ENCODE measurements at regions not wholly inside any gene's neighbourhood (a gene's known extent, or its start where the extent isn't known, plus 50 kb on each side); places are given as distances from the start of the nearest gene placed in this dataset.

GRCh38 chr4:14842964-14843630 is 159.2 kb upstream of the CPEB2 start:
- TF ChIP-seq CTCF (IDR thresholded peaks at IDR 0.05), result no peak
- no peaks in the 10 kb centered on the region for H3K36me3 Mint-ChIP-seq (ENCODE audit: unreplicated experiment)
- H3K4me3 Mint-ChIP-seq (ENCODE audit: unreplicated experiment), result no peak overlapping the region
- H3K9me3 Mint-ChIP-seq (ENCODE audit: unreplicated experiment), result peaks cover 5% of the 10 kb centered on the region
- DNase-seq (ENCODE audit: extremely low spot score, unreplicated experiment), result no peak
- H3K27me3 Mint-ChIP-seq (ENCODE audit: unreplicated experiment), result peaks cover 11% of the 10 kb centered on the region
- H3K27ac Mint-ChIP-seq (ENCODE audit: unreplicated experiment), result no peak overlapping the region
- peaks cover 3% of the 10 kb centered on the region for H3K4me1 Mint-ChIP-seq (ENCODE audit: unreplicated experiment)

GRCh38 chr4:14844061-14844460 is 158.2 kb upstream of the CPEB2 start:
- TF ChIP-seq CTCF (IDR thresholded peaks at IDR 0.05), result no peak
- Mint-ChIP-seq H3K4me1 (ENCODE audit: unreplicated experiment) (peaks cover 3% of the 10 kb centered on the region), H3K27ac (ENCODE audit: unreplicated experiment) (no peak overlapping the region), H3K9me3 (ENCODE audit: unreplicated experiment) (no peaks in the 10 kb centered on the region), H3K4me3 (ENCODE audit: unreplicated experiment) (no peak overlapping the region), H3K27me3 (ENCODE audit: unreplicated experiment) (peaks cover 17% of the 10 kb centered on the region), H3K36me3 (ENCODE audit: unreplicated experiment) (no peaks in the 10 kb centered on the region)
- DNase-seq (ENCODE audit: extremely low spot score, unreplicated experiment), result no peak

DNA sequence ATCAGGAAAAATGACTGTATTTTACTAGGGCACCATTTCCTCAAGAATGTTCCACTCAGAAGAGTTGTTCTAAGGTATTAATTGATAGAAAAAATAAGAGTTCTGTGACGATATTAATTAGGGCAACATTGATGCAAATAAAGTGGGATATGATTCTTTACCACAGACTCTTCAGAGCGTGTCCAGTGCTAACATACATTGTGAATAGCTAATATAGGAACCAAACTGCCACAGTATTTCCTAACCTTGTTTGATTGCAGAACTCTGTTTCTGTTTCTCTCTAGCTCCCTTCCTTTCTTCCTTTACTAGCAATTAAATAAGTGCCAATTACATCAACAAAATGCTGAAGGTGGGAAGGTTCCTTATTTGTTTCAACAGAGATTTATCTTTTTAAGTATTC is 154.1 kb upstream of the CPEB2 start:
- no peaks in the 10 kb centered on the region for H3K36me3 Mint-ChIP-seq (ENCODE audit: unreplicated experiment)
- H3K27me3 Mint-ChIP-seq (ENCODE audit: unreplicated experiment), result peaks cover 34% of the 10 kb centered on the region
- no peak for TF ChIP-seq CTCF (IDR thresholded peaks at IDR 0.05)
- no peaks in the 10 kb centered on the region for H3K4me1 Mint-ChIP-seq (ENCODE audit: unreplicated experiment)
- no peak overlapping the region for H3K27ac Mint-ChIP-seq (ENCODE audit: unreplicated experiment)
- DNase-seq (ENCODE audit: extremely low spot score, unreplicated experiment), result no peak
- H3K4me3 Mint-ChIP-seq (ENCODE audit: unreplicated experiment), result no peak overlapping the region
- no peaks in the 10 kb centered on the region for H3K9me3 Mint-ChIP-seq (ENCODE audit: unreplicated experiment)

DNA sequence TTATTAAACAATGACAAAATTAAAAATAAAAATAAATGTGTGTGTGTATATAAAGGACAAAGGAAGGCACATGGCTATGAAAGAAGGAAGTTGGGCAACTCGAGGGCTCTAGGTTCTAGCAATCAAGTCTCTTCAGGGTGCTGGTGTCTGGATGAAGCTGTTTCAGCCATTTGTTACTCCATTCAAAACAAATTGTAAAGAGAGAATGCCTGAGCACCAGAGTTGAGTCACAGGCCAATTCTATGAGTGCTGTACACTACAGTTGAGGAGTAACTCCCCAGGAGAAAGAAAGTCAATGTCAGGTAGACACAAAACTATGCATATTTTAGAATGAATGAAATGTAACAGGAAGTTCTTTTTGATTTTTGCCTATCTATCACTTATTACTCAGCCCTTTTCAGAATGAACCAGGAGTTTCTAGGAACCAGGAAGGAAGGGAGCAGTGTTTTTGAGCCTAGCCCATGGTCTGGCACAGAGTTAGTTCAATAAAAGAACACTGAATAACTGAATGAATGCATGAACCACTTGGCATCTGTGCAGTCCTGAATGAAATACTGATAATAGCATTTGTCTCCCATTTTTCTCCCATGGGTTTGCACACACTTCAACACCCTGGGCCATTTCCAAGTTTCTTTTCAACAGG is 151.7 kb upstream of the CPEB2 start:
- peaks cover 2% of the 10 kb centered on the region for H3K4me1 Mint-ChIP-seq (ENCODE audit: unreplicated experiment)
- H3K9me3 Mint-ChIP-seq (ENCODE audit: unreplicated experiment), result no peaks in the 10 kb centered on the region
- H3K27me3 Mint-ChIP-seq (ENCODE audit: unreplicated experiment), result peaks cover 31% of the 10 kb centered on the region
- no peak overlapping the region for H3K27ac Mint-ChIP-seq (ENCODE audit: unreplicated experiment)
- TF ChIP-seq CTCF (IDR thresholded peaks at IDR 0.05), result no peak
- H3K36me3 Mint-ChIP-seq (ENCODE audit: unreplicated experiment), result no peaks in the 10 kb centered on the region
- no peak for DNase-seq (ENCODE audit: extremely low spot score, unreplicated experiment)
- no peak overlapping the region for H3K4me3 Mint-ChIP-seq (ENCODE audit: unreplicated experiment)

- Mint-ChIP-seq H3K9me3 (ENCODE audit: unreplicated experiment) (no peaks in the 10 kb centered on the region), H3K36me3 (ENCODE audit: unreplicated experiment) (no peaks in the 10 kb centered on the region), H3K27me3 (ENCODE audit: unreplicated experiment) (peaks cover 20% of the 10 kb centered on the region), H3K27ac (ENCODE audit: unreplicated experiment) (no peak overlapping the region), H3K4me3 (ENCODE audit: unreplicated experiment) (no peak overlapping the region), H3K4me1 (ENCODE audit: unreplicated experiment) (peaks cover 17% of the 10 kb centered on the region)
- TF ChIP-seq CTCF (IDR thresholded peaks at IDR 0.05), result no peak
- no peak for DNase-seq (ENCODE audit: extremely low spot score, unreplicated experiment)
Observed at GRCh38 chr4:14853176-14853943, 148.9 kb upstream of the CPEB2 start.
